SJSA1 (cell line): ENCODE measurements at regions not wholly inside any gene's neighbourhood (a gene's known extent, or its start where the extent isn't known, plus 50 kb on each side); places are given as distances from the start of the nearest gene placed in this dataset.

Source experiments
- DNase-seq, 2 experiments: peaks; one replicate each; pipeline ENCODE4 v3.0.0-alpha.2; 2015 to 2020; ENCODE audit warnings: low spot score in 2 of 2, low read depth in 1 of 2
- H3K27ac ChIP-seq: fragments of 250-450 bp; sonication (Bioruptor Pico); 2 replicates; pipeline ENCODE4 v1.5.1; 2020; ENCODE audit warnings: mild to moderate bottlenecking, moderate library complexity
- H3K27me3 ChIP-seq: fragments of 250-450 bp; sonication (Bioruptor Pico); replicated peaks from 2 replicates; pipeline ENCODE4 v1.5.1; 2020; ENCODE audit warnings: mild to moderate bottlenecking, moderate library complexity
- H3K36me3 ChIP-seq: fragments of 250-450 bp; sonication (Bioruptor Pico); 2 replicates; pipeline ENCODE4 v1.5.1; 2020; ENCODE audit warnings: mild to moderate bottlenecking
- H3K4me1 ChIP-seq: fragments of 250-450 bp; sonication (Bioruptor Pico); replicated peaks from 2 replicates; pipeline ENCODE4 v1.6.1; 2021; ENCODE audit warnings: mild to moderate bottlenecking
- H3K4me3 ChIP-seq: fragments of 250-450 bp; sonication (Bioruptor Pico); 2 replicates; pipeline ENCODE4 v1.5.1; 2020; ENCODE audit warnings: mild to moderate bottlenecking
- H3K9me3 ChIP-seq: fragments of 250-450 bp; sonication (Bioruptor Pico); replicated peaks from 2 replicates; pipeline ENCODE4 v1.5.1; 2020; ENCODE audit warnings: mild to moderate bottlenecking

- Histone ChIP-seq H3K27me3 (no peaks in the 10 kb centered on the region), H3K4me3 (no peak overlapping the region), H3K4me1 (peaks cover 22% of the 10 kb centered on the region), H3K36me3 (no peaks in the 10 kb centered on the region), H3K9me3 (no peaks in the 10 kb centered on the region), H3K27ac (no peak overlapping the region)
- DNase-seq = no peak
Measured at GRCh38 chr20:50301712-50302111, 111.1 kb downstream of the CEBPB start.

- no peaks in the 10 kb centered on the region for H3K27me3 ChIP-seq
- no peaks in the 10 kb centered on the region for H3K36me3 ChIP-seq
- H3K9me3 ChIP-seq = no peaks in the 10 kb centered on the region
- no peak overlapping the region for H3K4me3 ChIP-seq
- DNase-seq = no peak
- peaks cover 22% of the 10 kb centered on the region for H3K4me1 ChIP-seq
- no peak overlapping the region for H3K27ac ChIP-seq
Measured at GRCh38 chr20:50302341-50303057, 111.9 kb downstream of the CEBPB start.

GRCh38 chr20:50303573-50304500 lies 113.2 kb downstream of the CEBPB start:
- DNase-seq = peak; percentile 40 to 73
- Histone ChIP-seq H3K27ac (0 out of 2 replicates have a peak overlapping the region, but pooled peaks have one; percentile 24), H3K36me3 (no peaks in the 10 kb centered on the region), H3K9me3 (no peaks in the 10 kb centered on the region), H3K4me3 (no peak overlapping the region), H3K27me3 (no peaks in the 10 kb centered on the region), H3K4me1 (peaks cover 34% of the 10 kb centered on the region)

GRCh38 chr20:50304501-50304856 lies 113.8 kb downstream of the CEBPB start:
- Histone ChIP-seq H3K27me3 (no peaks in the 10 kb centered on the region), H3K27ac (0 out of 2 replicates have a peak overlapping the region, but pooled peaks have one; percentile 24), H3K4me1 (peaks cover 40% of the 10 kb centered on the region), H3K4me3 (no peak overlapping the region), H3K36me3 (no peaks in the 10 kb centered on the region), H3K9me3 (no peaks in the 10 kb centered on the region)
- peak in 1 of 2 experiments; percentile 44 for DNase-seq

- H3K36me3 ChIP-seq = no peaks in the 10 kb centered on the region
- H3K27ac ChIP-seq = no peak overlapping the region
- H3K4me3 ChIP-seq = no peak overlapping the region
- no peaks in the 10 kb centered on the region for H3K27me3 ChIP-seq
- peak in 1 of 2 experiments; percentile 65 for DNase-seq
- peaks cover 44% of the 10 kb centered on the region for H3K4me1 ChIP-seq
- no peaks in the 10 kb centered on the region for H3K9me3 ChIP-seq
Measured at GRCh38 chr20:50304923-50305635, 114.4 kb downstream of the CEBPB start.

- H3K4me1 ChIP-seq = peaks cover 44% of the 10 kb centered on the region
- no peaks in the 10 kb centered on the region for H3K27me3 ChIP-seq
- H3K4me3 ChIP-seq = no peak overlapping the region
- no peak for DNase-seq
- no peaks in the 10 kb centered on the region for H3K36me3 ChIP-seq
- no peak overlapping the region for H3K27ac ChIP-seq
- no peaks in the 10 kb centered on the region for H3K9me3 ChIP-seq
Measured at GRCh38 chr20:50305636-50306477, 115.2 kb downstream of the CEBPB start.

GRCh38 chr20:50306478-50307423 lies 116.1 kb downstream of the CEBPB start:
- Histone ChIP-seq H3K9me3 (no peaks in the 10 kb centered on the region), H3K27me3 (no peaks in the 10 kb centered on the region), H3K36me3 (no peaks in the 10 kb centered on the region), H3K4me3 (no peak overlapping the region), H3K4me1 (peaks cover 44% of the 10 kb centered on the region), H3K27ac (no peak overlapping the region)
- no peak for DNase-seq

GRCh38 chr20:50308166-50308512 lies 117.5 kb downstream of the CEBPB start:
- no peaks in the 10 kb centered on the region for H3K27me3 ChIP-seq
- peak overlapping the region; percentile 89 for H3K27ac ChIP-seq
- peaks cover 53% of the 10 kb centered on the region for H3K4me1 ChIP-seq
- no peak for DNase-seq
- no peaks in the 10 kb centered on the region for H3K36me3 ChIP-seq
- no peak overlapping the region for H3K4me3 ChIP-seq
- H3K9me3 ChIP-seq = no peaks in the 10 kb centered on the region

GRCh38 chr20:50308513-50309279 lies 118.1 kb downstream of the CEBPB start:
- DNase-seq = peak; percentile 81 to 92
- H3K27me3 ChIP-seq = no peaks in the 10 kb centered on the region
- no peaks in the 10 kb centered on the region for H3K9me3 ChIP-seq
- H3K4me3 ChIP-seq = peak overlapping the region; percentile 23
- no peaks in the 10 kb centered on the region for H3K36me3 ChIP-seq
- peaks cover 57% of the 10 kb centered on the region for H3K4me1 ChIP-seq
- H3K27ac ChIP-seq = peak overlapping the region; percentile 89

GRCh38 chr20:50309280-50309763 lies 118.7 kb downstream of the CEBPB start:
- Histone ChIP-seq H3K27ac (peak overlapping the region; percentile 89), H3K27me3 (no peaks in the 10 kb centered on the region), H3K9me3 (no peaks in the 10 kb centered on the region), H3K36me3 (no peaks in the 10 kb centered on the region), H3K4me3 (peak overlapping the region; percentile 23), H3K4me1 (peaks cover 57% of the 10 kb centered on the region)
- DNase-seq = no peak

GRCh38 chr20:50309764-50310672 lies 119.4 kb downstream of the CEBPB start:
- DNase-seq = no peak
- Histone ChIP-seq H3K27me3 (no peaks in the 10 kb centered on the region), H3K36me3 (no peaks in the 10 kb centered on the region), H3K4me3 (no peak overlapping the region), H3K4me1 (peaks cover 50% of the 10 kb centered on the region), H3K27ac (no peak overlapping the region), H3K9me3 (no peaks in the 10 kb centered on the region)
